Endometrium (tissue), 2 donors: ENCODE measurements at regions not wholly inside any gene's neighbourhood (a gene's known extent, or its start where the extent isn't known, plus 50 kb on each side); places are given as distances from the start of the nearest gene placed in this dataset.

Experiments used
- FAIRE-seq: peaks from 2 replicates; lab custom pipeline; 2012; peaks lifted over from hg19 to GRCh38; lab: Jason Lieb, UNC
- donor health status: control.
- donor health status: control.

DNA sequence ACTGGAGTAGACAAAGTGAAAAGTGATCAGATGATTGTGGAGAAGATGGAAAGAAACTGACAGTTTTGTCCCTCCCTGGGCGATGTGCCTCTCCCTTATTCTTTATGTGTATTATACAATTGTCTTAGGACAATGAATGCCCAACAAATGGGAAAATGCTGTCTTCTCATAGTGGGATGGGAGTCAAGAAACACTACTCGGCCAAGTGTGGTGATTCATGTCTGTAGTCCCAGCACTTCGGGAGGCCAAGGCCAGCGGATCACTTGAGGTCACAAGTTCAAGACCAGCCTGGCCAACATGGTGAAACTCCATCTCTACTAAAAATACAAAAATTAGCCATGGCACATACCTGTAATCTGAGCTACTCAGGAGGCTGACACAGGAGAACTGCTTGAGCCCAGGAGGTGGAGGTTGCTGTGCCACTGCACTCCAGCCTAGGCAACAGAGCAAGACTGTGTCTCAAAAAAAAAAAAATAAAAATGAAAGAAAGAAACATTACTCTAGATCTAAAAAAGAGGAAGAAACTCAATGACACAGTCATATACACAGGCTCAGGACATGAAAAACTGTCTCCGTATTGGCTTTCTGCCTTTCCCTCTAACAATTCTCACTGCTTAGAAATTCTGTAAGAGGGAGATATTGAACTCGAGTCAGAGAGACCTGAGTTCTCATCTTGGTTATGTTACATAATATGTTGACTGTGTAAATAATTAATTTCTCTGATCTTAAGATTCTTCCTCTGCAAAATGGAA lies 67.9 kb upstream of the TARS1 start:
- no peak for FAIRE-seq

DNA sequence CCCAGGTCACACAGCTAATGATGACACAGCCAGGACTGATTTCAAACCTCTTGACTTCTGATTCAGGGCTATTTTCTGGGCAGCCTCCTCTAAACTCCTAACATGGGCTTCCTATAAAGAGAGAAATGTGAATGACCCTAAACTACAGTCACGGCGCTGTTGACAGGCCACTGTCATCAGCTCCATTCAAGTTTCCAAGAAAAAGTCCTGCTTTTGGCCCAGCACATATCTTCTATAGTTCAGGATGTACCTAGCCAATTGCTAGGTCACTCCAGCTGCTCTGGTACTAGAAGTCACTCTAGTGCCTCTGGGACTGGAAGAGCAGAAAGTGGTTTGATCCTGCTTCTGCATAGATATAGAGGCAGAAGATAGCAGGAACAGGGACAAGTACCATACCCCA lies 64.9 kb upstream of the TARS1 start:
- no peak for FAIRE-seq

DNA sequence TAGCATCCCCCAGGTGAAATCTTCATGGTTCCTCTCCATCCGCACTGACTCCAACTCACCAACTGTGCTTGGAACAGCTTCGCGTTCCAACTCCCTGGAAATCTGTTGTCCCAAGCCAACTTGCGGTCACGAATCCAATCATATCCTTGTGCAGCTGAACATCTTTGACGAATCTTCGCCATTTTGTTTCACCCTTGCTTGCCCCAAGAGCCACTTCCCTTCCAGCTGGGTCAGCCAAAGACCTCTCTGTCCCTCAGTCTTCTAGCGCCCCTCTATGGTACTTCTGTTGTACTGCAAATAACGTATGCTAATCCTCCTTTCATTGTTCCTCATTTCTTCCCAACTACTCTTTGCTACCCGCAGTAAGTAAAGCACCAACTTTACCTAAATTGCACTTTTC lies 61.0 kb upstream of the TARS1 start:
- FAIRE-seq: no peak

DNA sequence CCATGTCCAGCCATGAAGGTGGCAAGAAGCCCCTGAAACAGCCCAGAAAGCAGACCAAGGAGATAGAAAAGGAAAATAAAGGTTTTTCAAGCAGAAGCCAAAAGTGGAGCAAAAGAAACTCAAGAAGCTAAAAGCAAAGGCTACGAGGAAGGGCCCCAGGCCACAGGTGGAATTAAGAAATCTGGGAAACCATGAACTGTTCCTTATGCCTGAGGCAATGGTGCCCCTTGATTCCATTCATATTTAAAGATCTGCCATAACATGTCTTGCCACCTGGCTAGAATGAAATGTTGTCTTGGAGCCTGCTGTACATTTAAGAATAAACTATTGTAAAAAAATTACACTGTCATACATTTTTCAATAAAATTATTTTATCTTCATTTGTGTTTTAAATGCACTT lies 59.5 kb upstream of the TARS1 start:
- FAIRE-seq: no peak
